GM20000 (cell line): ENCODE measurements at regions not wholly inside any gene's neighbourhood (a gene's known extent, or its start where the extent isn't known, plus 50 kb on each side); places are given as distances from the start of the nearest gene placed in this dataset.

Experiments
- DNase-seq: peaks from one replicate; pipeline ENCODE4 v3.0.0; 2012; ENCODE audit warnings: low spot score
- TF ChIP-seq, protein P1 (sequence below): IDR thresholded peaks from 2 replicates; pipeline ENCODE4 v1.5.1; 2012; ENCODE audit warnings: mild to moderate bottlenecking, control low read depth; ENCODE audit errors: extremely low read depth, missing control alignments

DNA sequence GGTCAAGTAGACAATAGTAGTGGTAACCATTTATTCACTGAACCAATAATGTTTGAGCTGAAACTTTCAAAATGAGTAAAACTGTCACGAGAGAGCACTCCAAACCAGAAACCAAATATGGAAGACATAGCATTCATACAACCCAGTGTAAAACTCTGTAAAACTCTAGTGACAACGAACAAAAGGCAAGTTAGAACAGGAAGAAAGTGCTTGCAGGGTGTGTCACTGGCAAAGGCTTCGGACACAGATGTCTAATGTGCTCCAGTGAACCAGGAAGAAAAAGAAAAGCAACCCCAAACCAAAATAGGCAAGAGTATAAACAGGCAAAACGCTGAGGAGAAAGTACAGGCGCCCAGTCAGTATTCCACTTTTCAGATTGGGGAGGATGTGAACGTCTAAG lies 79.3 kb upstream of the FZD10 start:
- DNase-seq: no peak
- TF ChIP-seq, protein P1, sequence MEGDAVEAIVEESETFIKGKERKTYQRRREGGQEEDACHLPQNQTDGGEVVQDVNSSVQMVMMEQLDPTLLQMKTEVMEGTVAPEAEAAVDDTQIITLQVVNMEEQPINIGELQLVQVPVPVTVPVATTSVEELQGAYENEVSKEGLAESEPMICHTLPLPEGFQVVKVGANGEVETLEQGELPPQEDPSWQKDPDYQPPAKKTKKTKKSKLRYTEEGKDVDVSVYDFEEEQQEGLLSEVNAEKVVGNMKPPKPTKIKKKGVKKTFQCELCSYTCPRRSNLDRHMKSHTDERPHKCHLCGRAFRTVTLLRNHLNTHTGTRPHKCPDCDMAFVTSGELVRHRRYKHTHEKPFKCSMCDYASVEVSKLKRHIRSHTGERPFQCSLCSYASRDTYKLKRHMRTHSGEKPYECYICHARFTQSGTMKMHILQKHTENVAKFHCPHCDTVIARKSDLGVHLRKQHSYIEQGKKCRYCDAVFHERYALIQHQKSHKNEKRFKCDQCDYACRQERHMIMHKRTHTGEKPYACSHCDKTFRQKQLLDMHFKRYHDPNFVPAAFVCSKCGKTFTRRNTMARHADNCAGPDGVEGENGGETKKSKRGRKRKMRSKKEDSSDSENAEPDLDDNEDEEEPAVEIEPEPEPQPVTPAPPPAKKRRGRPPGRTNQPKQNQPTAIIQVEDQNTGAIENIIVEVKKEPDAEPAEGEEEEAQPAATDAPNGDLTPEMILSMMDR: no peak

DNA sequence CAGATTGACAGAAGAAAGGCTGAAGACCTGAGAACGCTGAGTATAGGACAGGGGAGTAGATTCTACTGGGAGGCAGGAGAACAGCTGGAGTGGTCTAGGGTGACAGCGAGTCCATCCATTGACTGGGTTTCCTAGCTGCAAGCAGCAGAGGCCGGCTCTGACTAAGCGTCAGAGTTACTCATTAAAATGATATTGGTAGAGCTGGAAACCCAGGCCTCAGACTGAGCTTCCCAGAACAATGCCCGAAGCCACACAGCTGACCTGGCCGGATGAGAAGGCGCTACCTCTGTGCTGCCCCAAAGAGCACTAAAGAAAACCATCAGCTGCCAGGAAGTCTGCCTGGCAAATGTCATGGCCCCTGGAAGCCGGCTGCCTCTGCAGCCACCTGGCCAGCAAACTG lies 78.5 kb upstream of the FZD10 start:
- TF ChIP-seq, protein P1: no peak

GRCh38 chr12:130084359-130084758 lies 77.9 kb upstream of the FZD10 start:
- no peak for DNase-seq
- TF ChIP-seq, protein P1: no peak

More for the DNA sequence above, 78.5 kb upstream of the FZD10 start:
- no peak for DNase-seq

DNA sequence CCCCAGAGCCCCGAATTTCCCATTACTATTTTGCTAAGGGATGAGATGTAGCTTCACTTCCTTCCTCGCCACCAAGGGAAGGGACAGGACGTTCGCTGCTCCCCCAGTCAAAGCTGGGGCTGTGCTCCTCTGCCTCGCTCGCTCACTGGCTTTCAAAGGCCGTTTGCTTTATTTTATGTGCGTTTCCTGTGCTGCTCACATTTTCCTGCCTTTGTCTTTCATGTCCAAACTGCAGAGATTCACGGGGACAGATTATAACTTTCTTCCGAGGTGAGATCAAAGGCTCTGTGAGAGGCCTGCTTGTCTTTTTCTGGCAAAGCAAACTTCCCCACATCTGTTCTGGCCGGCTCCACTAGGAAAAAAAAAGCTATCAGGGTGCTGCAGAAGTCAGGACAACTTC lies 76.0 kb upstream of the FZD10 start:
- TF ChIP-seq, protein P1: no peak
- DNase-seq: no peak

DNA sequence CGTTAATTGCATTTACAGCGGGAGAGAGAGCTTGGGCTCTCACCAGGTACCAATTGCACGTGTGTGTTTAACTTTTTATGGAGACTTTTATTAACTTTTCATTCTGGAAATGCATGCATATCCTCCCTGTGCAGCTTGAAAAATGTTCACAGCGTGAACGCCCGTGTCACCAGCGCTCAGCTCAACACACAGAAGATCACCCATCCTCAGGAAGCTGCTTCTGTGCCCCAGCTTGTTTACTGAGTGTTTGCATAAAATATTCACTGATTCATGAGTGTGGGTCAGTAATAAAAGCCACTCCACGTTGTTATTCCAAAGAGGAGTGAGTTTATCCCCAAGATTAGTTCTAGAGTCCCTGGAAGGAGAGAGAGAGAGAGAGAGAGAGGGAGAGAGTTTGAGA lies 75.5 kb upstream of the FZD10 start:
- no peak for DNase-seq
- TF ChIP-seq, protein P1: no peak

- no peak for DNase-seq
- TF ChIP-seq, protein P1: no peak
Observed at GRCh38 chr12:130087222-130087621, 75.0 kb upstream of the FZD10 start.

DNA sequence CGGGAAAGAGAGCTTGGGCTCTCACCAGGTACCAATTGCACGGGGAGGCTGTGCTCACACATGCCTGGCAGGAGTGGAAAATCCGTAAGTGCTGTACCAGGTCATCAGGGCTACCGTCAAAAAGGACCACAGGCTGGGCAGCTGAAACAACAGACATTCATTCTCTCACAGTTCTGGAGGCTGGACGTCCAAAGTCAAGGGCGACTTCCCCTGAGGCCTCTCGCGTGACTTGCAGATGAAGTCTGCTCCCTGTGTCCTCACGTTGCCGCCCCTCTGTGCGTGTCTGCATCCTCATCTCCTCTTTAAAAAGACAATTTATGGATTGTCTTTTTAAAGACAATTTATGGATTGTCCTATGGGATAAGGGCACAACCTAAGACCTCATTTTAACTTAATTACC lies 73.8 kb upstream of the FZD10 start:
- TF ChIP-seq, protein P1: no peak
- no peak for DNase-seq
